ENCODE measurements at regions not wholly inside any gene's neighbourhood (a gene's known extent, or its start where the extent isn't known, plus 50 kb on each side); places are given as distances from the start of the nearest gene placed in this dataset.
"Not testable (repeated sequence)": the region's sequence is repeated elsewhere in the genome, so short reads cannot be mapped to it uniquely, and the experiment has no call there.

GRCh38 chr13:58480061-58480460, 848.5 kb downstream of the PCDH17 start:
- no peak for DNase-seq (ENCODE audit: low read depth, low spot score)

- no peak for DNase-seq (ENCODE audit: low read depth, low spot score)
Observed at GRCh38 chr13:58488251-58488650, 856.7 kb downstream of the PCDH17 start.

GRCh38 chr13:58495668-58496067, 864.1 kb downstream of the PCDH17 start:
- DNase-seq (ENCODE audit: low read depth, low spot score): no peak

- DNase-seq (ENCODE audit: low read depth, low spot score): no peak
Observed at GRCh38 chr13:58500938-58501337, 869.4 kb downstream of the PCDH17 start.

- DNase-seq (ENCODE audit: low read depth, low spot score): not testable (repeated sequence)
Observed at GRCh38 chr13:58504202-58504700, 872.7 kb downstream of the PCDH17 start.

GRCh38 chr13:58505262-58505920, 873.8 kb downstream of the PCDH17 start:
- DNase-seq (ENCODE audit: low read depth, low spot score): not testable (repeated sequence)

- DNase-seq (ENCODE audit: low read depth, low spot score): no peak
Observed at GRCh38 chr13:58528351-58528750, 896.8 kb downstream of the PCDH17 start.

- no peak for DNase-seq (ENCODE audit: low read depth, low spot score)
Observed at GRCh38 chr13:58531614-58532013, 900.1 kb downstream of the PCDH17 start.

GRCh38 chr13:58542530-58542929, 911.0 kb downstream of the PCDH17 start:
- no peak for DNase-seq (ENCODE audit: low read depth, low spot score)

- DNase-seq (ENCODE audit: low read depth, low spot score): no peak
Observed at GRCh38 chr13:58547419-58547818, 915.9 kb downstream of the PCDH17 start.

GRCh38 chr13:58566176-58566575, 934.6 kb downstream of the PCDH17 start:
- no peak for DNase-seq (ENCODE audit: low read depth, low spot score)

- no peak for DNase-seq (ENCODE audit: low read depth, low spot score)
Observed at GRCh38 chr13:58573743-58574142, 942.2 kb downstream of the PCDH17 start.

GRCh38 chr13:58574791-58575190, 943.2 kb downstream of the PCDH17 start:
- DNase-seq (ENCODE audit: low read depth, low spot score): no peak

GRCh38 chr13:58579468-58579867, 947.9 kb downstream of the PCDH17 start:
- no peak for DNase-seq (ENCODE audit: low read depth, low spot score)

GRCh38 chr13:58583966-58584365, 952.4 kb downstream of the PCDH17 start:
- no peak for DNase-seq (ENCODE audit: low read depth, low spot score)

GRCh38 chr13:58584610-58585009, 953.1 kb downstream of the PCDH17 start:
- no peak for DNase-seq (ENCODE audit: low read depth, low spot score)

- DNase-seq (ENCODE audit: low read depth, low spot score): no peak
Observed at GRCh38 chr13:58587183-58587582, 955.6 kb downstream of the PCDH17 start.

- DNase-seq (ENCODE audit: low read depth, low spot score): no peak
Observed at GRCh38 chr13:58592052-58592451, 960.5 kb downstream of the PCDH17 start.

- DNase-seq (ENCODE audit: low read depth, low spot score): no peak
Observed at GRCh38 chr13:58592786-58593185, 961.2 kb downstream of the PCDH17 start.

GRCh38 chr13:58594747-58595600, 963.4 kb downstream of the PCDH17 start:
- no peak for DNase-seq (ENCODE audit: low read depth, low spot score)

- no peak for DNase-seq (ENCODE audit: low read depth, low spot score)
Observed at GRCh38 chr13:58597552-58597951, 966.0 kb downstream of the PCDH17 start.

- no peak for DNase-seq (ENCODE audit: low read depth, low spot score)
Observed at GRCh38 chr13:58598241-58598640, 966.7 kb downstream of the PCDH17 start.

GRCh38 chr13:58611117-58611516, 979.6 kb downstream of the PCDH17 start:
- DNase-seq (ENCODE audit: low read depth, low spot score): no peak
